ENCODE measurements at regions not wholly inside any gene's neighbourhood (a gene's known extent, or its start where the extent isn't known, plus 50 kb on each side); places are given as distances from the start of the nearest gene placed in this dataset.

- TF ChIP-seq POLR2AphosphoS5 (IDR thresholded peaks at IDR 0.05) (no peak), CTCF (IDR thresholded peaks at IDR 0.05) (no peak), EP300 (IDR thresholded peaks at IDR 0.05) (no peak), POLR2A (IDR thresholded peaks at IDR 0.05) (no peak)
Observed at GRCh38 chr1:98210563-98210962, 289.7 kb upstream of the DPYD start.
